ELF-1 (cell line): ENCODE measurements at regions not wholly inside any gene's neighbourhood (a gene's known extent, or its start where the extent isn't known, plus 50 kb on each side); places are given as distances from the start of the nearest gene placed in this dataset.

ENCODE experiments used
- DNase-seq: peaks from one replicate; pipeline ENCODE4 v3.0.0-alpha.2; 2016; ENCODE audit warnings: low read depth, low spot score

DNA sequence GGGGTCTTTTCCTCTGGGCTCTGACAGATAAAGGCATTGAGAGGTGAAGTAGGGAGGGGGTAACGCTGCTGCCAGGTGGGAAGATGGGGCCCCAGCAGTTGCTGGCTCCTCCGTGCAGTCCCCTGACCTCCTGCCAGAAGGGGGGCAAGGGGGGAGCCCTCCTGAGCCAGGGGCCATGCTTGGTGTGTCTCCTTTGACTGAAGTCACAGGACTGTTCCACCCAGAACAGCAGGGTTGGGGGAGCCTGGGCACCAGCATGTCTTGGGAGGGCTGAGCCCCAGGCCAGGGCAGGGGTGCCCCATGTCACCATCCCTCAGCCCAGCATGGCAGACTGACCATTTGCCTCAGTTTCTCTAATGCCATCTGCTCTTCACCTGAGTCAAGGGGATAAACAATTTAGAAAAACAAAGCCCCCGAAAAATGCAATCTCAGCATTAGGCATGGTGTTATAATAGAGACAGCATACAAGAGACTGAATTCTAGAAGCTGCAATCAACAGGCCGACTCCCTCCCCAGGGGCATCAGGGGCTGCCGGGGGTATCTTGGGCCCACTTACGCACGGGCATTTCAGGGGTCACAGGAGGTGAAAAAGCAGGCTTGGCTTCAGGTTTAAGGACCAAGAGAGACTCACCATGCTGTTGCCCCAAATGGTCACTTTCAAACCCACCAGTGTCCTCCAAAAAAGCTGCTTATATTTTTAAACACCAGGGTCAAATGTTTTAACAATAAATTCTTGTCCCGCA lies 108.6 kb upstream of the GPR26 start:
- DNase-seq = no peak

DNA sequence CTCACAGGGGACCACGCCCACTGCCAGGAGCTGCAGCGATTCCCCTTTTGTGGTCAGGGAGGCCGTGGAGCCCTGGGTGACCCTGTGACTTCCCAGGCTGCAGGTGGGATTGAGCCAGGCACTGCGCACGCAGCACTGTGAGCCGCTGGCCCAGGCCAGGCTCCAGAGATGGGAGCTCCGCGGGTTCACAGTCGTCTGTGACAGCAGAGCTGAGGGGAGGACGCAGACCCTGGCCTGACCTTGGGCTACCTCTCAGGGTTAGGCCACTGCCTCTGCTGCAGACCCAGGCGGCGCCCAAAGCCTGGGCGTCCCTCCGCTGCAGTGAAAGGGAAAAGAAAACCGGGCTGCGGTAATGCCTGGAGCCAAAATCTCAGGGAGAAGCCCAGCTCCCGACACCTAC lies 107.5 kb upstream of the GPR26 start:
- DNase-seq = no peak

DNA sequence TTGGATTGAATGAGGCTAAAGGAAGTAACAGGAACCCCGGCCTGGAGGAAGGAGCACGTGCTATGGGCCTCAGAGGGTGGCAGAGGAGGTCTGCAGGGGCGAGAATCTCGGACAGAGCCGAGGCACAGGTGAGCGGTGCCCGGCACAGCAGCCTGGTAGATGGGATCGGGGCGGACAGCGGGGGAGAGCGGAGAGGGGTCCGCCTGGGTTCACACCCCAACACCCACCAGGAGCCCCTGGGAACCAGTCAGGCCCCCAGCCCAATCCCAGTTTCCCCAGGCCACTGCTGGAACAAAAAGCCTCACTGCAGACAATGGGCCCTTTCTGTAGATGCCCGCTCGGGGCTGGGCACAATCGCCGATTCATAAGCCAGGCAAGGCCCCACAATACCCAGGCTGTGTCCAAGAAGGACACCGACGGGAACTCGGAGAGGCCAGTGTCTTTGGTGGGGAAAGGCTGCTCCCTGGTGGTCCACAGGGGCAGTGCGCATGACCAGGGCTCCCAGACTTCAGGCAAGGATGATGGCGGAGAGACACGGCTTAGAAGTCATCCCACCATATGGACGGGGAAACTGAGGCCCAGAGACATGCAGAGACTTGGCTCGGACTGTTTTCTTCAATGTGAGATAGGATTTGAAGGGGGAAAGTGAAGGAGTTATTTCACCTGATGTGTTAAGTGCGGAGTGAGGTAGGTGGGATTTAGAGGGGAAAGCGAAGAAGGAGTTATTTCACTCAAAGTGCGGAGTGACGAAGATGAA lies 106.9 kb upstream of the GPR26 start:
- DNase-seq = peak; percentile 88

DNA sequence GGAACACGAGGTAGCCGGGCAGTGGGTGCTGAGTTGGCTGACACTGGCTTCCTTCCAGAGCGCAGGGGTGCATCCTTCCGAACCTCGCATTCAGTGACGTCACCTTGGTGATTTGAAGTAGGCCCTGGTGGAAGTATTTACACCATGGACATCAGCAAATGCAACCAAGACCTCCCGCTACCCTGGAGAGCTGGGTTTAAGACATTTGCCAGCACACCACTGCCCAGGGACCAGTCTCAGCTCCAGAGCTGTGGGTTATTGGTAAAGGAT lies 106.4 kb upstream of the GPR26 start:
- DNase-seq = no peak

DNA sequence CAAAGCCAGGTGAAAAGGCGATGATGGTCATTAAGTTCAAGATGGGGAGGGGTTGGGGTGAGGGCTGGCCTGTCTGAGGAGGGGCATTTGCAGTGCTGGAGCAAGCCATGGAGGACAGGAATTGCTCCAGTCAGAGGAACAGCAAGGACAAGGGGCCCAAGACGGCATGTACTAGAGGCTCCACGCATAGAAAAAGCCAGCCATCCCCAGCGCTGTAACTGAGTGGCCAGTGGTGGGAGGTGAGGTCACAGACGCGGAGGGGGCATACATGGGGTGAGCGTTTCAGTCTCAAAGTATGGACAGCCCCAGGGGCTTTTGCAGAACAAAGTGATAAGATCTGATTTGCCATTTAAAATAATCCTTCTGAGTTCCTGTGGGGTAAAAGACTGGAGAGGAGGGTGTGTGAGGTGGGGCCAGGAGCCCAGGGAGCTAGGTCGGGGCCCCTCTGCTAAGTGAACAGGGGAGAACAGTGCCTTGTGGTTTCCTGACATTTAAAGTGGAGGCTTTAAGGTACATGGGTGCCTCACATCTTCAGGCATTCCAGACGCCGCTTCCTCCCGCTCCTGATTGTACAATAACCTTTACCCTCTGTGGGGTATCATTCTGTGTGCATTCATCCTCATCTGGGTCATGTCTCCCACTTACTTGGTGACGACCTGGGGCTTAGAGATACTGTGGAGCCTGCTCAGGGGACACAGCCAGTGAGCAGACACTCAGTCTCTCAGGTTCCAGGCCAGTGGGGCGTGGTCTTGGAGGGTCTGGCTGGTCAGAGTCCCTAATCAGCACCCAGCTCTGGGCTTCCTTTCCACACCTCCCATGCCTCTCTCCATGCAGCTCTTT lies 105.6 kb upstream of the GPR26 start:
- DNase-seq = no peak

DNA sequence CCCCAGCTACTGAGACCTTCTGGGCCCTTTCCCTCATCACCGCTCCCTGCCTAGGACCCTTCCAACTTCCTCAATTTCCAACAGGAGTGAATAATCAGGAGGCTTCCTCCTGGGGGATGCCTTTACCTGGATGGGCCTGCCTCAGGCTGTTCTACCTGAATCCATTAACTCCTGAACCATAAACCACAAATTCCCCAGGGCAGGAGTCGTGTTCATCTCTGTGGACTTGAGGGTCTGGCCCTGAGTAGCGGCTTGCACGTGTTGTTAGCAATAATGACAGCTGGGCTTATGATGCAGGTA lies 105.1 kb upstream of the GPR26 start:
- no peak for DNase-seq

DNA sequence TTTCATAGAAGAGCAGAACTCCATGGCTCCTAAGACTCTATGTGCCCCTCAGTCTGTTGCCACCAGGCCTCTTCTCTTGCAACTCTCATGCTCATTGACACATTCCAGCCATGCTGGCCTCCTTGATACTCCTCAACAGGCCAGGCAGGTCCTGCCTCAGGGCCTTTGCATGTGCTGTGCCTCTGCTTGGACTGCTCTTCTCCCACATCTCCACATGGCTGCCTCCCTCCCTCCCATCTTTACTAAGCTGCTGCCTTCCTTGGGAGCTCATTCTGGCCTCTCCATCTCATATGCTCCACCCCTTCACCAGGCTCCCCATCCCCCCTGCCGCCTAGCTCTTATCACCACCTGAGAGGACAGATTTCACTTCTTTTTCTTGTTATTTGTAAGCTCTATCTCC lies 103.8 kb upstream of the GPR26 start:
- DNase-seq = no peak

DNA sequence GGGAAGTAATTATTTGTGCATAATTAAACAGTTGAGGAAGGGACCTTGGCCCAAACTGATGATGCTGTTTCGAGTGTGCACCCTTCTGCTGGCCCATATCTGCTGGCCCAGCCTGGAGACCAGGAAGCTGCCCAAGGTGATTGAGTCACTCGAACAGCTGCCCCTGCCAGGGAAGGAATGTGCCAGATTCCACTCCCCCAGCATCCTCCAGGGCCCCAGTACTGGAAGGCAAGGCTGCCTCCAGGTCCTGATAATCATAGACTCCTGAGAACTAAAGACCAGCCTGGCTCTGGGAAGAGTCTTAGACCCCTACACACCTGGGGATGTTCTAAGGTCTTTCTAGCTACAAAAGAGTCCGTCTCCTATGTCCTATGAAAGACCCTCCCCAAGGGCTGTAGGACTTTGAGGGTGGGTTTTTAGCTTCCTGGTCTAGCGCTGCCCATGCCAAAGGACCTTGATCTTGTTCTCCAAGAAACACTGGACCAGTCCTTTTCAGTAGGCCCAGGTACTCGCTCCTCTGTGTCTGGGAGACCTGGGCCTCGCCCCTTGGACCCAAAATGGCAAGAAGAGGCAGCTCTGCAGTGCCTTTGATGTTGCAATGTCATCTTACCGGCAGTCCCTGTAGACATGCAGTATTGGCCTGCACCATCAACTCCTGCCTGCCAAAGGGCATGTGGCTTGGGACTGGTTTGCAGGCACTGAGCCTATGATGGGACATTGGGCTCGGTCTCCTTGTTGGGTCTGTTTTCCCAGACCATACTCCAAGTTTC lies 103.2 kb upstream of the GPR26 start:
- DNase-seq = no peak

DNA sequence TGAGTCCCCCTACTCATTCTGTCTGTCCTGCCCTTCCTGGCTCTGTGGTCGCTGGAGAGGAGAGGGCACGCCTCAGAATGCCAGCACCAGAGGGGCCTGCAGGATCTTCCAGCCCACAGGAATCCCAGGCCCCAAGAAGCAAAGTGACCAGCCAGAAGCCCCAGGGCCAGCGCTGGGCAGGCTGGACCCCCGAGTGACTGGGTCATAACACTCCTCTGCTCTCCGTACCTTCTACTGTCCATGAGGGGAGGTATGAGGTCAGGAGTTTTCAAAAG lies 102.6 kb upstream of the GPR26 start:
- no peak for DNase-seq

DNA sequence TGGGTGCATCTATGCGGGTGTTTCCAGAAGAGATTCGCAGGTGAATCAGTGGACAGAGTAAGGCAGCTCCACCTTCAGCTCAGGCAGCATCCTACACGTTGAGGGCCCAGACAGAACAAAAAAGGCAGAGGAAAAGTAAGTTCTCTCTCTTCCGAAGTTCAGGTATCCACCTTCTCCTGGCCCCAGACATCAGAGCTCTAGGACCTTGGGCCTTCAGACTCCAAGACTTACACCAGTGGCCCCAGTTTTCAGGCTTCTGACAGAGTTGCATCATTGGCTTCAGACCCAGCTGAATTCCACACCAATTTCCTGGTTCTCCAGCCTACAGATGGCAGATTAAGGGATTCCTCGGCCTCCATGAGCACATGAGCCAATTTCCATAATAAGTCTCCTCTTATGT lies 102.2 kb upstream of the GPR26 start:
- no peak for DNase-seq

DNA sequence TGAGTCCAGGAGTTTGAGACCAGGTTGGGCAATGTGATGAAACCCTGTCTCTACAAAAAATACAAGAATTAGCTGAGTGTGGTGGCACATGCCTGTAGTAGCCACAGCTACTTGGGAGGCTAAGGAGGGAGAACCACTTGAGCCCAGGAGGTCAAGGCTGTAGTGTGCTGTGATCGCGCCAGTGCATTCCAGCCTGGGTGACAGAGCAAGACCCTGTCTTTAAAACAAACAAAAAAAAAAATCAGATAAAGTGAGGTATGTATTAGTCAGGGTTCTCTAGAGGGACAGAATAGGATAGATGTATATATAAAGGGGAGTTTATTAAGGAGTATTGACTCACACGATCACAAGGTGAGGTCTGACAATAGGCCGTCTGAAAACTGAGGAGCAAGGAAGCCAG lies 101.5 kb upstream of the GPR26 start:
- DNase-seq = no peak

DNA sequence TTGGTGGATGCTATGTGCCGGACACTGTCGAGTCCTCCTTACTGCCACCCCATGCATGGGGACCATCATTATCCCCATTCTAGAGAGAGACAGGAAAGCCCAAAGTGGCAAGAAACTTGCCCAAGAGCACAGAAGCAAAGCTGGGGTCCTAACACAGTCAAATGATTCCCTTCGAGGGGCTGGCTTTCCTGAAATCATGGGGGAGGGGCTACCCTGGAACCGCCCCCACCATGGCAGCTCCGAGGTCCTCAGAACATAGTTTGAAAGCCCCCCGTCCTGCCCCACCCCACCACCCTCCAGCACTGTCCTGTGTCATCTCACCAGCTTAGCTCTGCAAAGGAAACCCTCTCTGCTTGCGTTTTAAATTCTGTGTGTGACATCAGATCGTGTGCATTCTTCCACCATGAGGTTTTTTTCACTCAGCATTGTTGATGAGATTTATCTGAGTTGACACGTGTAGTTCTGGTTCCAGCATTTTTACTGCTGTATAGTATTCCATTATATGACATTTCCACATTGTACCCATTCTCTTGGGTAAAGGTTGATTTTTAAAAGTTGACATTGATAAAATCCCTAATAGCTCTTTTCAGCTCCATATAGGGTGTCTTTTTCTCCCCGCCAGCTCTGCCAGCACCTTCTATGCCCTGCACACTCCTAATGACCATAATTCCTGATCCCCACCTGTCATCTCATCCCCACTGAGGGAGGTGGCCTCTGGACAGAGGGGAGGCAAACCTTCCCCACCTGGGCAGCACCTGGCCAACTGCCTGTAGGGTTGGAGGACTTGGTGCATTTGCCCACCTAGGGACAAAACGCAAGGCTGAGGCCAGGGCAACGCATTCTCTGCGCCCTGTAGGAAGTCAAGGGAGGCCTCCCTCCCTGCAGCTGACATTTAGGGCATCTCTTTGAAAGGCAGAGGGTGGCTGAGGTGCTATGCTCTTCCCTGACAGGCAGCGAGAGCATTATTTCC lies 100.2 kb upstream of the GPR26 start:
- no peak for DNase-seq

DNA sequence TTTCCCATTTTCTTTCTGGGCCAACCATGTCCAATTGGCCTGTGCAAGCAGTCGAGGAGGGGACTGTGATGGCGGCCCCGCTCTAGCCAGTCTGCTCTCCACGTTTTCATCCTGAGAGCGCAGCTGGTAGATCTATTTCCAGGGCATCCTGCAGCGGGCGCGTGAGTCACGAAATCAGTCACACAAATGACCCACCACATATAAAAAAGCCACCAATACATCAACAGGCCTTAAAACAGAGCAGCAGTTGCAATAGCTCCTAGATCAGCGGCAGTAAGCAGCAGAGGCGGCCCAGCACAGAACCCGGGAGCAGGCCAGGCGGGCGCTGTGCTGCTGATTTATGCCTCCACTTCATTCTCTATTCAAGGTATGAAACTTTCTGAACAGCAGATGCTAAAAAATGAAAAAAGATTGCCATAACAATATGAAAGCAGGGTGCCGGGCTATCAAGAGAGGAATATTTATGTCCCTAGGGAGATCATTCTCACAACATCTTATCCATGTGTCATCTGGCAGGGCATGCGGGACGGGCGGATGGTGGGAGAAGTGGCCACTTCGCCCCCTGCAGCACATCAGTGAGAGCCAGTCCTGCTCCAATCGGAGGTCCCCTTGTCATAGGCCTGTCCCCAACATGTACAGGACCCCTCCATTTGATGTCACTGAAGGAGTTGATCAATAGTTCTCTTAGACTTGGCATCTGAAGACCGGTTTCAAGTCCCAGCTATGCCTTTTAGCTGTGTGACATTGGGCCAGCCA lies 98.0 kb upstream of the GPR26 start:
- no peak for DNase-seq

DNA sequence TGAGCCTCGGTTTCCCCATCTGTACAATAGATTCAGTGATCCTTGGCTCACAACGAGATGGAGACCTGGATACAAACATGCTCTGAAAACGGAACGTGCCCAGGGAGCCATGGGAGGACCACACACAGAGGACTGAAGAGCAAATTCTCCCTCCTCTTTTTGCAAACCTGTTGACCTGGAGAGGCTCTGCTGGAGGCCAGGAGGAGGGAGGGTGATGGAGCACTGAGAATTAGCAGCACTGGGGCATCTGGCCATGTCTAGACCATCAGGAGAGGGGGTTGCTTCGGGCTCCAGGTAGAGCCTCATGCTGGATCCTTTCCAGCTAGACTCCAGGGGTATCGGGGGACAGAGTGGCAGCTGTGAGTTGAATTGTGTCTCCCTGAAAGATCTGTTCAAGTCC lies 97.4 kb upstream of the GPR26 start:
- no peak for DNase-seq

DNA sequence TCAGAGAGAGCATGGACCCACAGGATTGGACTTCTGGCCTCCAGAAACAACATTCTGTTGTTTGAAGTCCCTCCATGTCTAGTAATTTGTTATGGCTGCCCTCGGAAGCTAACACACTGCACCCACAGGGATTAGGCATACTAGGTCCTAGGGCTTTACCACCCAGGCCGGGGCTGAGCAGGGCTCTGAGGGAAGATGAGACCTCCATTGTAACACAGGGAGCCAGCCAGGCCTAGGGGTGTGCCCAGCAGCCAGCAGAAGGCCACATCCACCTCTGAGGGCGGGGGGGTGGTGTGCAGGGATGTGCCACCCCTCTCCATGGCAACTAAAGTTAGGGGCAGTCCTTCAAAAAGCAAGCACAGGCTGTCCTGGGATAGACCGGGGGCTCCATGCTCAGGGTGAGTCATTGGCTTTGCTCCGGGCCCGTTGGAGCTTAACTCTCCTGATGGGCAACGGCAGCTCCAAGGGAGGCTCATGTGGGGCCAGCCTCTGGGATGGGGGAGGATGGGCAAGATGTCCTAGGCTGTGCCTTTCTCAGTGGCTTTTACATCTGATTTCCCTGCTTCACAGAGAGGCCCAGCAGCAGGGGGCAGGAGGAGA lies 96.6 kb upstream of the GPR26 start:
- no peak for DNase-seq

DNA sequence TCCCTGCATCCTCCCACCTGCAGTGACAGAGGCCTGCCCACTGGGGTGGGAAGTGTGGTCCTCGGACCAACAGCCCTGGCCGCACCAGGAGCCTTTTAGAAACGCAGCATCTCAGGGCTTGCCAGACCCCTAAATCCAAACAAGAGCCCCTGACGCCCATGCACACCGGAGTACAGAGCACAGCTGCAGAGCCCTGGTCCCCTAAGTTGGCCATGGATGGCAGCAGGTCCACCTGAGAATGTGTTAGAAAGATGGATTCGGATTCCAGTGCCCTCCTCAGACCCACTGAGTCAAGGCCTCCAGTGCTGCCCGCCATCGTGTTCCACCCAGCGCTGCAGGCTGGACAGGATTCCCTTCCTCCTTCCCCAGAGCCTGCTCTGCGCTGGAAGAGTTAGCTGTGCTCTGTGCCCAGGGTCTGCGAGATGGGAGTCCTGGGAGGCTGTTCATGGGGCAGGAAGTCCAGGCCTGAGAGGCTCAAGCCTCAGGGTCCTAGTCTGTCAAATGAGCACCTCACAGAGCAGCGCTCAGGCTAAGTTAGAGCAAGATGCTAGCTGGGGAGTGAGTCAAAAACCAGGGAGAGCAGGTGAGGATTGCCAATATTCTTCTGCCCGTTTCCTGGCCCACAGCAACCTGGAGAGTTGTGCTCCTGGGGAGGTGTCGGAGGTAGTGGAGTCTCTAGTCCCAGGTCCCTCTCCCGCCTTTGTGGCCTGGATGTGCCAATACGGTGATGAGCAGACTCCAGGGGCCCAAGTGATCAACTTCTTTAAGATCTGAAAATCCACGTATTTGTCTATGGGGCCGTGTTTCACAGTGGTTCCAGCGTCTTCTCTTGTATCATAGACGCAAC lies 95.9 kb upstream of the GPR26 start:
- no peak for DNase-seq

DNA sequence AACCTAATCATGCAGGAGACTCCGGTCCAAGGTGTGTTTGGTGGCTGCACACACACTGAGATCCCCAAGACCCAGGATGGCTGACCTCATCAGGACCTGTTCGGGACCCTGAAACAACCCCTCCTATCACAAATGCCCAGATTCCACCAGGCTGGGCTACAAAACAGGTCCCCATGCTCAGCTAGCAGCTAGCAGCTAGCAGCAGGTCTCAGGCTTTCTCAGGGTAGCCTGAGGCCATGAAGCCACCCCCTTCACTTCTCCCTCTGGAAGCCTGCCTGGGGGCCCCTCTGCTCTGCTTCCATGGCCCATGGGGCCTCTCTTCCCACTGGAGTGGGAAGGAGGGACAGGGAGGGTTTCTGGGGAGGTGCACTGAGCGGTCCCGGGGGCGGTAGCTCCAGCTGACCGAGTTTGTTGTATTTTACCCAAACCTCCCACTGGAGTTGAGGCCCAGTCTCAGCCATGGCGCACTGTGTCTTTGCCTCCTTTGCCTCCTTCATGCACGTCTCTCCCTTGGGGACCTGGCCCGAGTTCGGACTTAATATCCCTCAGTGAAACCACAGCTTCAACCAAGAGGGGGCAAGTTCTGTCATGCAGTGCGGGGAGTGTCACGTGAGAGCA lies 95.1 kb upstream of the GPR26 start:
- no peak for DNase-seq

DNA sequence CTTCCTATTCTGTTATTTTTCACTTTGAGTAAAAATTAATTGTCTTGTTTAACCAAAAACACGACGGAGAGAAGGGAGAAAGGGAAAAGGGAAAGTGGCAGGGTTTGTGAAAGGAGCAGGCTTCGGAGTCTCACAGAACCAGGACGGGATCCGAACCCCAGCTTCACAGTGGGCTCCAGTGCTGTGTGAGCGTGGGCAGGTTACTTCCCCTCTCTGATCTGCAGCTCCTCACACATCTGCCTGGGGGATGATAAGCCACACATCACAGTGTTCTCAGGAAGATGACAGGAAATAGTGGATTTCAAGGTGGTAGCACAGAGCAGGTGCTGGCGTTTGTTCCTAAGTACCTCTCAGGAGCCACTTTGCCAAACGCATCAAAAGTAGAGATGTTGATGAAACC lies 94.2 kb upstream of the GPR26 start:
- DNase-seq = no peak
